Psoas muscle (tissue), 7 donors: ENCODE measurements at regions not wholly inside any gene's neighbourhood (a gene's known extent, or its start where the extent isn't known, plus 50 kb on each side); places are given as distances from the start of the nearest gene placed in this dataset.

Experiments used
- ATAC-seq, 4 donors: fragments of 200-7000 bp; cut with Tn5 transposase; one replicate each; pipeline ENCODE4 v1.9.1; 2020; ENCODE audit warnings: moderate library complexity in 3 of 4, mild to moderate bottlenecking in 2 of 4
- DNase-seq, 2 donors: peaks; one replicate each; pipeline ENCODE4 v3.0.0-alpha.2; 2020
- H3K27ac ChIP-seq: fragments of 200-600 bp; one replicate; pipeline ENCODE4 v1.8.0; 2022
- H3K27me3 ChIP-seq, 3 donors: fragments of 200-600 bp in 1 of 3; one replicate each; pipeline versions ENCODE4 v1.6.1 to v1.8.0; 2013 to 2022; ENCODE audit warnings: low read length in 2 of 3, mild to moderate bottlenecking in 2 of 3, moderate library complexity in 1 of 3; ENCODE audit not compliant: insufficient read depth in 3 of 3
- H3K36me3 ChIP-seq, 2 donors: fragments of 200-600 bp in 1 of 2; one replicate each; pipeline versions ENCODE4 v1.6.1 to v1.8.0; 2013 to 2022; ENCODE audit warnings: low read depth in 1 of 2, mild to moderate bottlenecking in 1 of 2, moderate library complexity in 1 of 2; ENCODE audit not compliant: insufficient read depth in 1 of 2
- H3K4me1 ChIP-seq: fragments of 200-600 bp; one replicate; pipeline ENCODE4 v1.8.0; 2022
- H3K4me3 ChIP-seq: fragments of 200-600 bp; one replicate; pipeline ENCODE4 v1.8.0; 2022; ENCODE audit warnings: mild to moderate bottlenecking
- H3K9me3 ChIP-seq: fragments of 200-600 bp; one replicate; pipeline ENCODE4 v1.8.0; 2022
- WGBS, 3 donors: extraction: QIAGEN DNeasy Blood & Tissue Kit; methylation state at CpG; one replicate each; pipeline versions ENCODE4 v1.1.6 to v1.1.7; 2013; 5-methylcytosine and 5-hydroxymethylcytosine counted together
- intact Hi-C, 2 donors: fragments of 100-400 bp; cut with DNase I; formaldehyde crosslinking; loops; one replicate each; pipeline versions ENCODE4 v1.11.0 to v1.14.2; 2022
- TF ChIP-seq, protein P1 (sequence below): fragments of 200-600 bp; IDR thresholded peaks from one replicate; pipeline ENCODE4 v1.8.0; 2022; ENCODE audit warnings: antibody characterized with exemption
- donor health status: healthy with polysubstance abuse.
- donor health status: DM: no; HTN: no; CAD: no; lungs with moderate emphysema.
- donor health status: Bipolar disorder and iron deficiency.
- donor health status: healthy.
- donor health status: DM: yes; HTN: yes; CAD: no.
- donor health status: DM: no; HTN: no; CAD: no.
- donor health status: DM: yes; HTN: yes; CAD: no.

DNA sequence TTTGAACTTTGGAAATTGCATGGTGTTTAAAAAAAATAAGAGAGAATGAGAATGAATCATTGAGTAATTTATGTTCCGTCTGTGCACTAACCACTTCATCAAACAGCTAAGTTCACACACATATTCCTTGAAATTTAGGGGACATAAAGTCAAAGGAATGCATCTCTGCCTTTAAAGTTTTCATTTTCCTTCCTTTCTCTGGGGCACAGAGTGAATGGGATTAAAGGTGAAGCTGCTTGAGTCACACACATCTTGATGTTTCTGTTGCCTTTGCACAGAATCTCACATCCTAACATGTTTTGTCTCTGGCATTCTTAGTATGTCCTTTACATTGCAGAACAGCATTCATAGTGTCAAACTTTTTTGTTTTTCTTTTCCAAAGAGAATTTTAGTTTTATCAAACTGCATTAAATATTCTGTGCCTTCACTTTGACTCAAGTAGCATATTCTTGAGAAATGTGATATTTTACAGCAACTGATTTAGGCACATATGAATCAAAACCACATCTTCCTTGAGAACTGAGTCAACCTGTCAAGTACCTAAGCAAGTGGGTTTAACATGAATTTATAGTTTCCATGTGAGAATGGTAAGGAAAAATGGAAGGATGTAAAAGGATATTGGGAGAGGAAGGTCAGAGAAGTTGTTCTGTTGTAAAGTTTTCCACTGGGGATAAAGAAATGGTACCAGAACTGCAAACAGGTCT is 169.1 kb upstream of the THUMPD2 start:
- Histone ChIP-seq H3K9me3 (no peaks in the 10 kb centered on the region), H3K27me3 (no peaks in the 10 kb centered on the region), H3K4me3 (no peak overlapping the region), H3K36me3 (no peaks in the 10 kb centered on the region), H3K4me1 (no peaks in the 10 kb centered on the region), H3K27ac (no peak overlapping the region)
- intact Hi-C loops: no loop called here
- DNase-seq (no peak), ATAC-seq (no peak)
- TF ChIP-seq, protein P1, sequence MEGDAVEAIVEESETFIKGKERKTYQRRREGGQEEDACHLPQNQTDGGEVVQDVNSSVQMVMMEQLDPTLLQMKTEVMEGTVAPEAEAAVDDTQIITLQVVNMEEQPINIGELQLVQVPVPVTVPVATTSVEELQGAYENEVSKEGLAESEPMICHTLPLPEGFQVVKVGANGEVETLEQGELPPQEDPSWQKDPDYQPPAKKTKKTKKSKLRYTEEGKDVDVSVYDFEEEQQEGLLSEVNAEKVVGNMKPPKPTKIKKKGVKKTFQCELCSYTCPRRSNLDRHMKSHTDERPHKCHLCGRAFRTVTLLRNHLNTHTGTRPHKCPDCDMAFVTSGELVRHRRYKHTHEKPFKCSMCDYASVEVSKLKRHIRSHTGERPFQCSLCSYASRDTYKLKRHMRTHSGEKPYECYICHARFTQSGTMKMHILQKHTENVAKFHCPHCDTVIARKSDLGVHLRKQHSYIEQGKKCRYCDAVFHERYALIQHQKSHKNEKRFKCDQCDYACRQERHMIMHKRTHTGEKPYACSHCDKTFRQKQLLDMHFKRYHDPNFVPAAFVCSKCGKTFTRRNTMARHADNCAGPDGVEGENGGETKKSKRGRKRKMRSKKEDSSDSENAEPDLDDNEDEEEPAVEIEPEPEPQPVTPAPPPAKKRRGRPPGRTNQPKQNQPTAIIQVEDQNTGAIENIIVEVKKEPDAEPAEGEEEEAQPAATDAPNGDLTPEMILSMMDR: no peak
- WGBS, 3 donors: 62 to 71% (median 70%) methylated on average over 1 of the region's 1 CpG

DNA sequence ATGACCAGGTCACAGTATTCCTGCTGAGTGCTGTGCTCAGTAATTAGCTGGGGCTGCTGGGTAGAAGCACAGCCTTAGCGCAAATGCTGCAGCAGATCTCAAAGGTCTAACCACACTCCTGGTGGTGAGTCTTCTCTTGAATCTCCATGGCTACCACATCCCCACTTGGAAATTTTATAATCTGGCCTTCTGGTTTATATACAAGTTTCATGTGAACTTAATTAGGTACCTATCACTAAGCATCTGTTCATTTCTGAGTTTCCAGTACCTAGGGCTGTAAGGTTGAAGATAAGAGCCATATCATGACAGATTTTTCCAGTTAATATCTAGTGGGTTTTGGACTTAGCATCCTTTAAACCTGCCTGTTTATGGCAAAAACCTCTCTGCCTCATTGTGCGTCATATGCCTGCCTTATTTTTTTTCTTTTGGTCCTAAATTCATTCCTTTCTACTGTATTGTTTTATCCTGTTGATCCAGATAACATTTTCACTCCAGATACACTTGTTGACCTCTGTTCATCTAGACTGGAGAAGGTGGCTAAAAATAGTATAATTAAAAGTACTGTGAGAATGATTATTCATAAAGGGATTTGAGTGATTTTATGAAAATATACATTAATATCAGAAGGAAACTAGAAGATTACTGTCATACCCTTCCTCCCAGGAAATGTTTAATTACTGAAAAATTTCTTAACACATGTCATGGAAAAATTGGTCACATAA is 168.4 kb upstream of the THUMPD2 start:
- Histone ChIP-seq H3K4me1 (no peaks in the 10 kb centered on the region), H3K27ac (no peak overlapping the region), H3K36me3 (no peaks in the 10 kb centered on the region), H3K4me3 (no peak overlapping the region), H3K9me3 (no peaks in the 10 kb centered on the region), H3K27me3 (no peaks in the 10 kb centered on the region)
- no peak for ATAC-seq
- 85 to 95% (median 93%) methylated on average over 2 of the region's 2 CpGs for WGBS, 3 donors
- no peak for DNase-seq
- intact Hi-C loops: no loop called here
- TF ChIP-seq, protein P1: no peak

DNA sequence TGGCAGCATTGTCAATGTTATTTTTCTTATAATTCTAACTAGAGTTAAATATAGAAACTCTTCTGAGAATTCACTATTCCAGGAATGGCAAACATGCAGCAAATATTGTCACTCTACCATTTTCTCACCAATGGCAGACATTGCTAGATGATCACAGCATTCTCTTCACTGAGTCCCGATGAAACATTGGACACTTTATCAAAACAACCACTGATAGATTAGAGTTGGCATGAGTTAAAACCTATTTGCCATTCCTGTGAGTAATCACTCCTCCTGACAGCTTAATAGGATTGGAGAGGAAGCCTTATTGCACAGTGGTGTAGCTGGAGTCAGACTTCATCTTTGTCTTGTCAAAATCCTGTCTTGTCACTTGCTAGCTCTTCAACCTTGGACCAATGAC is 163.9 kb upstream of the THUMPD2 start:
- TF ChIP-seq, protein P1: no peak
- Histone ChIP-seq H3K36me3 (no peaks in the 10 kb centered on the region), H3K27ac (no peak overlapping the region), H3K4me3 (no peak overlapping the region), H3K4me1 (no peaks in the 10 kb centered on the region), H3K9me3 (no peaks in the 10 kb centered on the region), H3K27me3 (no peaks in the 10 kb centered on the region)
- DNase-seq: no peak
- intact Hi-C loops: no loop called here
- ATAC-seq: no peak
- WGBS, 3 donors: 55 to 64% (median 59%) methylated on average over 1 of the region's 1 CpG

DNA sequence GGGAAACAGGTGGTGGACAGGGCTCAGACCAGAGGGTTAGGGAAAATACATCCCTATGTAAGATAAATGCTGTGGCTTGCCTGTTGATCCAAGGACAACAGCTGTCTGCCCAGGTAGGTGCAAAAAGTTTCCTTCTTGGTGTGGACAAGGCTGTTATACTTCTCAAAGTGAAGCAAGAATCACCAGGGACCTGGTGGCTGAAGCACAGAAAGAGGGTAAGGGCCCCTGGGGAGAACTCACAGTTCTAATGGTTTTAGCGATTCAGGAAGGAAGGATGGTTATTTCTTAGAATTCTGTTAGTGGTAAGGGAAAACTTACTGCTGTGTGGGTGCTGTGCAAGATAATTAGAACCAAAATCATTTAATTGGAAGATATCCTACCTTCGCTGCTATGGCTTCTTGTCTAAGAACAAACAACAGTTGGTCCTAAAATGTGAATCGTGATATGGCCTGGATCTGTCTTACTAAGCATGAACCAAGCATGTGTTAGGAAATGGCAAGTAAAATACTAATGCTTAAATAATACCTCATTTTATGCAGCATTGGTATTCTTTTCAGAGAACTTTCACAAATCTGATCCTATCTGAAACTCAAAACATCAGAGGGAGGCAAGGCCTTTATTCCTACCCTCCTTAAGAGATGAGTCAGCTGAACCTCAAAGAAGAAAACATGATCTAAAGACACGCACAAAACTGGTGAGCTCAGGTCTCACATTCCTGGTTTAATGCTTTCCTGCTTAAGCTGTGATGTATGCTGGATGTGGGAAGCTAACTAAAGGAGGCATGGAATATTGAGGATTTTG is 159.2 kb upstream of the THUMPD2 start:
- no peak for ATAC-seq
- WGBS, 3 donors: 63 to 74% (median 64%) methylated on average over 4 of the region's 4 CpGs
- Histone ChIP-seq H3K4me1 (no peaks in the 10 kb centered on the region), H3K36me3 (no peaks in the 10 kb centered on the region), H3K9me3 (no peaks in the 10 kb centered on the region), H3K27me3 (no peaks in the 10 kb centered on the region), H3K27ac (no peak overlapping the region), H3K4me3 (no peak overlapping the region)
- no peak for DNase-seq
- intact Hi-C loops: no loop called here
- TF ChIP-seq, protein P1: no peak
